Caco-2 (cell line): ENCODE measurements at regions not wholly inside any gene's neighbourhood (a gene's known extent, or its start where the extent isn't known, plus 50 kb on each side); places are given as distances from the start of the nearest gene placed in this dataset.

Experiments used
- BruUV-seq: library from RNA; stranded (reverse); fragments of 400-500 nt; replicated peaks from 2 replicates; lab custom pipeline; 2021; lab: Mats Ljungman, UMichigan
- CTCF ChIA-PET: fragments of 300-600 bp; sonication (Branson Sonifier 250); formaldehyde crosslinking; loops from one replicate; lab custom pipeline; 2022; ENCODE audit warnings: antibody characterized with exemption; lab: Charles Lee
- POLR2A ChIA-PET: fragments of 300-600 bp; sonication (Branson Sonifier 250); formaldehyde crosslinking; loops from one replicate; lab custom pipeline; 2022; ENCODE audit warnings: antibody characterized with exemption; lab: Charles Lee
- DNase-seq, 2 experiments: peaks; one replicate each; pipeline versions ENCODE4 v3.0.0 to v3.0.0-alpha.2; 2020 to 2022
- H3K27me3 ChIP-seq: replicated peaks from 2 replicates; pipeline ENCODE4 v1.6.0; 2011; ENCODE audit warnings: low read length; ENCODE audit not compliant: control insufficient read depth, insufficient read depth
- H3K36me3 ChIP-seq: 2 replicates; pipeline ENCODE4 v1.5.1; 2011; ENCODE audit warnings: low read length; ENCODE audit not compliant: control insufficient read depth, insufficient read depth
- H3K4me1 ChIP-seq: fragments of 250-450 bp; sonication (Bioruptor Pico); 2 replicates; pipeline ENCODE4 v1.5.1; 2020; ENCODE audit warnings: mild to moderate bottlenecking
- H3K4me3 ChIP-seq: 2 replicates; pipeline ENCODE4 v1.5.1; 2011; ENCODE audit warnings: low read depth, mild to moderate bottlenecking, control low read depth, low read length
- H3K9me3 ChIP-seq: fragments of 250-450 bp; sonication (Bioruptor Pico); 2 replicates; pipeline ENCODE4 v1.5.1; 2020; ENCODE audit warnings: mild to moderate bottlenecking, moderate library complexity
- H3K27ac Mint-ChIP-seq: one replicate; pipeline ENCODE4 v1.8.0; 2022; ENCODE audit warnings: mixed read lengths; ENCODE audit not compliant: unreplicated experiment
- H3K27me3 Mint-ChIP-seq: one replicate; pipeline ENCODE4 v1.8.0; 2022; ENCODE audit warnings: mixed read lengths; ENCODE audit not compliant: insufficient read depth, unreplicated experiment
- H3K36me3 Mint-ChIP-seq: one replicate; pipeline ENCODE4 v1.8.0; 2022; ENCODE audit warnings: mild to moderate bottlenecking, mixed read lengths; ENCODE audit not compliant: insufficient read depth, unreplicated experiment
- H3K4me1 Mint-ChIP-seq: one replicate; pipeline ENCODE4 v1.8.0; 2022; ENCODE audit warnings: low read depth, mixed read lengths; ENCODE audit not compliant: unreplicated experiment
- H3K4me3 Mint-ChIP-seq: one replicate; pipeline ENCODE4 v1.8.0; 2022; ENCODE audit warnings: mild to moderate bottlenecking, moderate library complexity, mixed read lengths; ENCODE audit not compliant: unreplicated experiment
- H3K9me3 Mint-ChIP-seq: one replicate; pipeline ENCODE4 v1.8.0; 2022; ENCODE audit warnings: mixed read lengths; ENCODE audit not compliant: unreplicated experiment
- intact Hi-C: fragments of 100-400 bp; cut with micrococcal nuclease; formaldehyde crosslinking; loops from one replicate; pipeline ENCODE4 v1.10.0; 2022; ENCODE audit not compliant: unreplicated experiment
- TF ChIP-seq, protein P1 (sequence below), 2 experiments: fragments of 200-600 bp in 1 of 2; IDR thresholded peaks; 1 replicate in 1 of 2; 2 replicates in 1 of 2; pipeline versions ENCODE4 v1.5.1 to v1.8.0; 2011 to 2022; ENCODE audit warnings: antibody characterized with exemption in 1 of 2, control low read depth in 1 of 2, inconsistent platforms in 1 of 2, low read depth in 1 of 2, low read length in 1 of 2, mild to moderate bottlenecking in 1 of 2, moderate library complexity in 1 of 2; ENCODE audit not compliant: insufficient read depth in 1 of 2, severe bottlenecking in 1 of 2, unreplicated experiment in 1 of 2

DNA sequence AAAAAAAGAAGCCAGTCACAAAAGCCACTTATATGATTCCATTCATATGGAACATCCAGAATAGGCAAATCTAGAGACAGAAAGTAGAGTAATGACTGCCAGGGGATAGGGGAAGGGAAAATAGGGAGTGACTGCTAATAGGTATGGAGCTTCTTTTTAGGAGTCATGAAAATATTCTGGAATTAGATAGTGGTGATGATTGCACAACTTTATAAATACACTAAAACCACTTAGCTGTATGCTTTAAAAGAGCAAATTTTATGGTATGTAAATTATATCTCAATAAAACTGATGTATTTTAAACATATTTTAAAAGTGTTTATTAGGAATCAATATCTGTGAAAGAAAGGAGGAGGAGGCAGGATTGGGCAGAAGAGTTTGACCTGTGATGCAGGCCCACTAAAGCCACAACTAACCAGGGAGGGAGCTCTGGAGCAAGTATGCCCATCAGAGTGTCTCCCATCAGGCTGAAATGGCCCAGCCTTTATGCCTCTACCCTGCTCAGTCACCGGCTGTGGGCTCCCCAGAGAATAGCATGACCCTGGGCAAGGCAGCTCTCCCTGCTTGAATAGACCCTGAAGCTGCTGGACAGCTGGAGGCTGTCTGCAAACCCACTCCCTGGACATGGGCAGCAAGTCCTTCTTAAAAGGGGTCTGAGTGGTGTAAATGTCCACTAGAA lies 96.0 kb upstream of the SLC44A1 start:
- TF ChIP-seq, protein P1, sequence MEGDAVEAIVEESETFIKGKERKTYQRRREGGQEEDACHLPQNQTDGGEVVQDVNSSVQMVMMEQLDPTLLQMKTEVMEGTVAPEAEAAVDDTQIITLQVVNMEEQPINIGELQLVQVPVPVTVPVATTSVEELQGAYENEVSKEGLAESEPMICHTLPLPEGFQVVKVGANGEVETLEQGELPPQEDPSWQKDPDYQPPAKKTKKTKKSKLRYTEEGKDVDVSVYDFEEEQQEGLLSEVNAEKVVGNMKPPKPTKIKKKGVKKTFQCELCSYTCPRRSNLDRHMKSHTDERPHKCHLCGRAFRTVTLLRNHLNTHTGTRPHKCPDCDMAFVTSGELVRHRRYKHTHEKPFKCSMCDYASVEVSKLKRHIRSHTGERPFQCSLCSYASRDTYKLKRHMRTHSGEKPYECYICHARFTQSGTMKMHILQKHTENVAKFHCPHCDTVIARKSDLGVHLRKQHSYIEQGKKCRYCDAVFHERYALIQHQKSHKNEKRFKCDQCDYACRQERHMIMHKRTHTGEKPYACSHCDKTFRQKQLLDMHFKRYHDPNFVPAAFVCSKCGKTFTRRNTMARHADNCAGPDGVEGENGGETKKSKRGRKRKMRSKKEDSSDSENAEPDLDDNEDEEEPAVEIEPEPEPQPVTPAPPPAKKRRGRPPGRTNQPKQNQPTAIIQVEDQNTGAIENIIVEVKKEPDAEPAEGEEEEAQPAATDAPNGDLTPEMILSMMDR (IDR thresholded peaks at IDR 0.05; ENCODE audit: insufficient read depth in 1 of 2, low read depth in 1 of 2, low read length in 1 of 2, severe bottlenecking in 1 of 2, unreplicated experiment in 1 of 2), result peak in 1 of 2 experiments; percentile 12
- POLR2A ChIA-PET, result no interaction called here
- Histone ChIP-seq H3K4me3 (no peak overlapping the region), H3K27me3 (no peaks in the 10 kb centered on the region), H3K36me3 (no peaks in the 10 kb centered on the region), H3K9me3 (no peaks in the 10 kb centered on the region), H3K4me1 (0 out of 2 replicates have a peak, but pooled peaks cover 5% of the 10 kb centered on the region)
- H3K36me3 Mint-ChIP-seq, result no peaks in the 10 kb centered on the region
- no peaks in the 10 kb centered on the region for H3K27me3 Mint-ChIP-seq
- H3K27ac Mint-ChIP-seq, result no peak overlapping the region
- H3K4me1 Mint-ChIP-seq, result no peaks in the 10 kb centered on the region
- CTCF ChIA-PET, result interaction anchor here (0.7 kb wide), 1 partner anchor 15 kb away, joined by 3 read pairs; no protein-coding TSS in a partner anchor
- no peak overlapping the region for H3K4me3 Mint-ChIP-seq
- intact Hi-C loops, result no loop called here
- no TSS peak for BruUV-seq
- H3K9me3 Mint-ChIP-seq, result no peaks in the 10 kb centered on the region
- no peak for DNase-seq

DNA sequence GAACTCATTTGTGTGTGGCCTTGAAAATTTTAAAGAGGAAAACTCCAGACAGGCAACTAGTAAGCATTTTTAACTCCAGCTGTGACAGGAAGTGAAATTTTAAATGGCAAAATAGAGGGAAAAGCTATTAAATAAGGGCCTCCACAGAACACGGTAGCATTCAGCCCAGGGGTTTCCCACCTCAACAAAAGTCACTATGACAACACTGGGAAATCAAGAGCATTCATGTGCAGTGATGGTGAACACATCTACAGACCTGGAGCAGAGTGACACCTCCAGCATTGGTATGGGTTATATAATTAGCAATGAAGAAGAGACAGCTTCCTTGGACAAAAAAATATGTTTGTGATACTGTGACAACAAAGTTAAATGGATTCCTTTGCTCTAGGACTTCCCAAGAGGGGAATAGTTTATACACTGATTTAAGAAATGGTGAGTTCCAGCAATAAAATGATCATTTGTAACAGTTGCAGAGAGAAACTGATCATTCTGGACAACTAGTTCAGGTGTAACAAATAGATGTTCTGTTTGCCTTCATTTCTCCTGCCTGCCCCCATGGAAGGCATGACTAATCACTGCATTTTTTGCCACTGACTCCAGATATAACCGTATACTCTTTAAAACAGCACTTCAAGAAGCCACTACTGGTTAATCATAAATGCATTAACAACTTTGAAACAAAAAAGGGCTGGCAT lies 93.3 kb upstream of the SLC44A1 start:
- CTCF ChIA-PET, result interaction anchor here (0.6 kb wide), 1 partner anchor 181 kb away, joined by 3 read pairs; no protein-coding TSS in a partner anchor

DNA sequence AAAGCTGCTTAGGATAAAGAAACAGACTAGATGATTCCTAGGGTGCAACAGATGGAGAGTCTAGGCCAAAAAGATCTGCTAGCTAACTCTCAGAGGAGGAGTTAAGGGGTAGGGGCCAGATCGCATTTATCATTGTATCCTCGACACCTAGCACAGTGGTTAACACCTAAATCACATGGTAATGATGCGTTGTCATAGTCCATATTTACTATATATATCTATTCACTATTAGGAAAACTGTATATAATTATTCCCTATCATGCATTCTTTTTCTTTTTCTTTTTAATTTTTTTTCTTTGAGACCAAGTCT lies 92.8 kb upstream of the SLC44A1 start:
- ChIA-PET CTCF (interaction anchor here (0.6 kb wide), 1 partner anchor 180 kb away, joined by 3 read pairs; no protein-coding TSS in a partner anchor), POLR2A (no interaction called here)
- Mint-ChIP-seq H3K36me3 (no peaks in the 10 kb centered on the region), H3K27ac (no peak overlapping the region), H3K9me3 (no peaks in the 10 kb centered on the region), H3K4me1 (no peaks in the 10 kb centered on the region), H3K4me3 (no peak overlapping the region), H3K27me3 (no peaks in the 10 kb centered on the region)
- no peak for DNase-seq
- TF ChIP-seq, protein P1 (IDR thresholded peaks at IDR 0.05; ENCODE audit: insufficient read depth in 1 of 2, low read depth in 1 of 2, low read length in 1 of 2, severe bottlenecking in 1 of 2, unreplicated experiment in 1 of 2), result no peak
- 0 out of 2 replicates have a peak, but pooled peaks cover 9% of the 10 kb centered on the region for H3K4me1 ChIP-seq
- no peaks in the 10 kb centered on the region for H3K36me3 ChIP-seq
- H3K4me3 ChIP-seq, result no peak overlapping the region
- intact Hi-C loops, result no loop called here
- H3K9me3 ChIP-seq, result no peaks in the 10 kb centered on the region
- H3K27me3 ChIP-seq, result no peaks in the 10 kb centered on the region
- BruUV-seq, result no TSS peak

More for the DNA sequence above, 93.3 kb upstream of the SLC44A1 start:
- H3K27ac Mint-ChIP-seq, result no peak overlapping the region
- BruUV-seq, result no TSS peak
- H3K9me3 Mint-ChIP-seq, result no peaks in the 10 kb centered on the region
- no peak overlapping the region for H3K4me3 Mint-ChIP-seq
- H3K27me3 Mint-ChIP-seq, result no peaks in the 10 kb centered on the region
- no peak for DNase-seq
- POLR2A ChIA-PET, result no interaction called here
- 0 out of 2 replicates have a peak, but pooled peaks cover 9% of the 10 kb centered on the region for H3K4me1 ChIP-seq
- H3K36me3 ChIP-seq, result no peaks in the 10 kb centered on the region
- H3K36me3 Mint-ChIP-seq, result no peaks in the 10 kb centered on the region
- no peaks in the 10 kb centered on the region for H3K27me3 ChIP-seq
- no peak overlapping the region for H3K4me3 ChIP-seq
- no peaks in the 10 kb centered on the region for H3K9me3 ChIP-seq
- intact Hi-C loops, result no loop called here
- H3K4me1 Mint-ChIP-seq, result no peaks in the 10 kb centered on the region
- TF ChIP-seq, protein P1 (IDR thresholded peaks at IDR 0.05; ENCODE audit: insufficient read depth in 1 of 2, low read depth in 1 of 2, low read length in 1 of 2, severe bottlenecking in 1 of 2, unreplicated experiment in 1 of 2), result no peak
